ENCODE measurements at regions not wholly inside any gene's neighbourhood (a gene's known extent, or its start where the extent isn't known, plus 50 kb on each side); places are given as distances from the start of the nearest gene placed in this dataset.

GRCh38 chr6:747028-747427 lies 54.1 kb upstream of the EXOC2 start:
- no peak for DNase-seq

GRCh38 chr6:744666-745353 lies 51.9 kb upstream of the EXOC2 start:
- DNase-seq: no peak

- no peak for DNase-seq
These were observed 50.6 kb upstream of the EXOC2 start for GRCh38 chr6:743320-744096.
